H9 (cell line): ENCODE measurements at regions not wholly inside any gene's neighbourhood (a gene's known extent, or its start where the extent isn't known, plus 50 kb on each side); places are given as distances from the start of the nearest gene placed in this dataset.
A peak's percentile ranks its signal among the peaks of the same experiment; 100 is the strongest.

Source experiments
- DNase-seq: peaks from one replicate; pipeline ENCODE4 v3.0.0-alpha.2; 2017
- H2AFZ ChIP-seq: one replicate; pipeline ENCODE4 v1.6.1; 2013; ENCODE audit warnings: mild to moderate bottlenecking, low read length, control low read depth, moderate library complexity
- H2AK5ac ChIP-seq: 2 replicates; pipeline ENCODE4 v1.6.1; 2013; ENCODE audit warnings: low read length, control low read depth, mixed read lengths; ENCODE audit not compliant: insufficient read length
- H2BK120ac ChIP-seq: one replicate; pipeline ENCODE4 v1.6.1; 2013; ENCODE audit warnings: low read depth, mild to moderate bottlenecking, low read length, control low read depth, inconsistent platforms; ENCODE audit not compliant: poor library complexity, severe bottlenecking
- H2BK12ac ChIP-seq: 2 replicates; pipeline ENCODE4 v1.6.1; 2013; ENCODE audit warnings: low read length, control low read depth, mixed read lengths, low read depth; ENCODE audit not compliant: insufficient read length
- H2BK15ac ChIP-seq: 2 replicates; pipeline ENCODE4 v1.6.1; 2013; ENCODE audit warnings: low read depth, low read length, control low read depth
- H2BK20ac ChIP-seq: one replicate; pipeline ENCODE4 v1.6.1; 2013; ENCODE audit warnings: low read depth, mild to moderate bottlenecking, low read length, control low read depth, inconsistent platforms; ENCODE audit not compliant: poor library complexity, severe bottlenecking
- H2BK5ac ChIP-seq: 2 replicates; pipeline ENCODE4 v1.6.1; 2013; ENCODE audit warnings: low read length, control low read depth, mixed read lengths; ENCODE audit not compliant: insufficient read length
- H3K14ac ChIP-seq: 2 replicates; pipeline ENCODE4 v1.6.1; 2013; ENCODE audit warnings: low read length, control low read depth; ENCODE audit not compliant: insufficient read depth
- H3K18ac ChIP-seq: 2 replicates; pipeline ENCODE4 v1.6.1; 2013; ENCODE audit warnings: low read depth, mild to moderate bottlenecking, mixed read lengths, low read length, control low read depth; ENCODE audit not compliant: insufficient read length
- H3K23ac ChIP-seq: 2 replicates; pipeline ENCODE4 v1.6.1; 2013; ENCODE audit warnings: low read length, control low read depth, mixed read lengths, low read depth; ENCODE audit not compliant: insufficient read length
- H3K23me2 ChIP-seq: 2 replicates; pipeline ENCODE4 v1.6.1; 2013; ENCODE audit warnings: low read depth, mild to moderate bottlenecking, mixed read lengths, low read length, control low read depth; ENCODE audit not compliant: insufficient read length, poor library complexity, severe bottlenecking
- H3K27ac ChIP-seq: 2 replicates; pipeline ENCODE4 v1.5.1; 2013; ENCODE audit warnings: low read length, control low read depth, mixed read lengths, low read depth; ENCODE audit not compliant: insufficient read length
- H3K27me3 ChIP-seq: 2 replicates; pipeline ENCODE4 v1.6.1; 2013; ENCODE audit warnings: low read length, control low read depth, inconsistent platforms; ENCODE audit not compliant: insufficient read depth
- H3K4ac ChIP-seq: 2 replicates; pipeline ENCODE4 v1.6.1; 2013; ENCODE audit warnings: low read depth, mild to moderate bottlenecking, control low read depth, inconsistent platforms, low read length, moderate library complexity
- H3K4me1 ChIP-seq: 2 replicates; pipeline ENCODE4 v1.6.1; 2013; ENCODE audit warnings: low read length, control low read depth, inconsistent platforms; ENCODE audit not compliant: insufficient read depth
- H3K4me2 ChIP-seq: 2 replicates; pipeline ENCODE4 v1.6.1; 2013; ENCODE audit warnings: low read length, control low read depth, mixed read lengths; ENCODE audit not compliant: insufficient read length, insufficient read depth
- H3K56ac ChIP-seq: 2 replicates; pipeline ENCODE4 v1.6.1; 2013; ENCODE audit warnings: low read depth, mild to moderate bottlenecking, mixed read lengths, low read length, control low read depth; ENCODE audit not compliant: insufficient read length
- H3K79me1 ChIP-seq: 2 replicates; pipeline ENCODE4 v1.6.1; 2013; ENCODE audit warnings: low read depth, mild to moderate bottlenecking, moderate library complexity, low read length, control low read depth, inconsistent platforms; ENCODE audit not compliant: insufficient read depth, poor library complexity, severe bottlenecking
- H3K79me2 ChIP-seq: 2 replicates; pipeline ENCODE4 v1.6.1; 2013; ENCODE audit warnings: low read length, control low read depth, inconsistent platforms; ENCODE audit not compliant: insufficient read depth
- H3K9ac ChIP-seq: 2 replicates; pipeline ENCODE4 v1.6.1; 2013; ENCODE audit warnings: low read length, control low read depth, mixed read lengths; ENCODE audit not compliant: insufficient read length; ENCODE audit errors: extremely low read depth
- H3K9me3 ChIP-seq: one replicate; pipeline ENCODE4 v1.6.1; 2013; ENCODE audit warnings: low read depth, low read length, inconsistent platforms; ENCODE audit not compliant: control insufficient read depth
- H3T11ph ChIP-seq: one replicate; pipeline ENCODE4 v1.6.1; 2013; ENCODE audit warnings: mild to moderate bottlenecking, low read length, control low read depth, inconsistent platforms
- H4K20me1 ChIP-seq: one replicate; pipeline ENCODE4 v1.6.1; 2013; ENCODE audit not compliant: control insufficient read depth, insufficient read length, insufficient read depth
- H4K5ac ChIP-seq: 2 replicates; pipeline ENCODE4 v1.6.1; 2013; ENCODE audit warnings: low read depth, mild to moderate bottlenecking, mixed read lengths, low read length, control low read depth; ENCODE audit not compliant: insufficient read length
- H4K8ac ChIP-seq: replicated peaks from 2 replicates; pipeline ENCODE4 v1.6.1; 2013; ENCODE audit warnings: low read length, control low read depth, mixed read lengths, low read depth; ENCODE audit not compliant: insufficient read length
- H4K91ac ChIP-seq: 2 replicates; pipeline ENCODE4 v1.6.1; 2013; ENCODE audit warnings: low read depth, mild to moderate bottlenecking, moderate library complexity, mixed read lengths, low read length, control low read depth; ENCODE audit not compliant: insufficient read length
- H3K27ac Mint-ChIP-seq, 3 experiments: 2 replicates in 2 of 3; 3 replicates in 1 of 3; pipeline ENCODE4 v1.8.0; 2020 to 2021; ENCODE audit warnings: mixed read lengths in 3 of 3, mild to moderate bottlenecking in 1 of 3, moderate library complexity in 1 of 3
- H3K27me3 Mint-ChIP-seq: 2 replicates; pipeline ENCODE4 v1.8.0; 2021; ENCODE audit warnings: low read depth, mild to moderate bottlenecking, moderate library complexity, mixed read lengths
- H3K36me3 Mint-ChIP-seq, 3 experiments: 2 replicates in 2 of 3; 3 replicates in 1 of 3; pipeline ENCODE4 v1.8.0; 2020 to 2021; ENCODE audit warnings: low read depth in 3 of 3, mixed read lengths in 3 of 3; ENCODE audit not compliant: insufficient read depth in 1 of 3
- H3K4me1 Mint-ChIP-seq, 2 experiments: 2 replicates each; pipeline ENCODE4 v1.8.0; 2020; ENCODE audit warnings: mixed read lengths in 2 of 2
- H3K4me3 Mint-ChIP-seq, 2 experiments: 2 replicates in 1 of 2; 3 replicates in 1 of 2; pipeline ENCODE4 v1.8.0; 2020 to 2021; ENCODE audit warnings: mild to moderate bottlenecking in 2 of 2, mixed read lengths in 2 of 2, moderate library complexity in 1 of 2
- H3K9me3 Mint-ChIP-seq, 2 experiments: 2 replicates in 1 of 2; 3 replicates in 1 of 2; pipeline ENCODE4 v1.8.0; 2020; ENCODE audit warnings: mild to moderate bottlenecking in 2 of 2, mixed read lengths in 2 of 2, moderate library complexity in 1 of 2
- WGBS: extraction: QIAGEN DNeasy Blood & Tissue Kit; methylation state at CpG from one replicate; pipeline ENCODE4 v1.1.7; 2013; ENCODE audit warnings: missing lambda C conversion rate, low lambda C conversion rate, mixed read lengths; ENCODE audit not compliant: insufficient read length; ENCODE audit errors: extremely low coverage; 5-methylcytosine and 5-hydroxymethylcytosine counted together
- TF ChIP-seq, protein P1 (sequence below): fragments of 200-600 bp; sonication (generic); conservative IDR thresholded peaks from 3 replicates; pipeline ENCODE4 v1.8.0; 2021; ENCODE audit warnings: antibody characterized with exemption, mild to moderate bottlenecking

DNA sequence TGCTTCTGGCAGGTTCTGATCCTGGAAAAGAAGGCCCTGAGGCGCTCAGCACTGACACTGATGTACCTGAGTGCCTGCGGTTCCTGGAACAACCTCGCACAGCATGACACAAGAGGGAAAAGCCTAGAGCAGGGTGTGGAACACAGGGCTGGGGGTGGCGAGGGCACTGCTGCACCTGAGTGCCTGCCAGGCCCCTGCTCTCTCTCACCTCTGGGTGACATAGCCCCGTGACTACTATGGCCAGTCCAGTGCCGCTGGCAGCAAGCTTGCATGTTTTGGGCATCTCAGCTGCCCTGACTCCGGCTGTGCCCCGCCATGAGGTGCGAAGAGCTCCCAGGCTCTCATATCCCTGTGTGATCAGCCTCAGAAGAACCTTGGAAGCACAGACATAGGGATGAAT lies 825.2 kb upstream of the SALL3 start:
- Histone ChIP-seq H2BK120ac (no peak overlapping the region), H3K23ac (no peak overlapping the region), H3K18ac (no peak overlapping the region), H4K5ac (no peak overlapping the region), H3K27me3 (no peaks in the 10 kb centered on the region), H3K56ac (no peak overlapping the region), H4K8ac (no peak overlapping the region), H2AK5ac (no peak overlapping the region), H3K4me1 (peaks cover 7% of the 10 kb centered on the region; the same call in 1 of the 2 replicates), H2AFZ (no peak overlapping the region), H3K79me2 (no peaks in the 10 kb centered on the region), H3K4me2 (no peak overlapping the region), H3K9me3 (no peaks in the 10 kb centered on the region), H2BK12ac (no peak overlapping the region), H3K14ac (no peak overlapping the region), H3K4ac (no peak overlapping the region), H3T11ph (no peak overlapping the region), H2BK5ac (no peak overlapping the region), H3K79me1 (no peaks in the 10 kb centered on the region), H3K27ac (no peak overlapping the region), H3K23me2 (no peaks in the 10 kb centered on the region), H4K20me1 (no peaks in the 10 kb centered on the region), H2BK15ac (no peak overlapping the region), H3K9ac (no peak overlapping the region), H2BK20ac (no peak overlapping the region), H4K91ac (no peak overlapping the region)
- peaks cover 0 to 6% of the 10 kb centered on the region in 2 experiments; a peak in 2 of 5 replicates for H3K9me3 Mint-ChIP-seq
- no peak for DNase-seq
- H3K4me1 Mint-ChIP-seq = peaks cover 15 to 19% of the 10 kb centered on the region in 2 experiments
- no CpG with 5 or more reads among the region's 9 CpGs for WGBS
- H3K36me3 Mint-ChIP-seq = no peaks in the 10 kb centered on the region; a peak in 1 of 7 replicates
- TF ChIP-seq, protein P1, sequence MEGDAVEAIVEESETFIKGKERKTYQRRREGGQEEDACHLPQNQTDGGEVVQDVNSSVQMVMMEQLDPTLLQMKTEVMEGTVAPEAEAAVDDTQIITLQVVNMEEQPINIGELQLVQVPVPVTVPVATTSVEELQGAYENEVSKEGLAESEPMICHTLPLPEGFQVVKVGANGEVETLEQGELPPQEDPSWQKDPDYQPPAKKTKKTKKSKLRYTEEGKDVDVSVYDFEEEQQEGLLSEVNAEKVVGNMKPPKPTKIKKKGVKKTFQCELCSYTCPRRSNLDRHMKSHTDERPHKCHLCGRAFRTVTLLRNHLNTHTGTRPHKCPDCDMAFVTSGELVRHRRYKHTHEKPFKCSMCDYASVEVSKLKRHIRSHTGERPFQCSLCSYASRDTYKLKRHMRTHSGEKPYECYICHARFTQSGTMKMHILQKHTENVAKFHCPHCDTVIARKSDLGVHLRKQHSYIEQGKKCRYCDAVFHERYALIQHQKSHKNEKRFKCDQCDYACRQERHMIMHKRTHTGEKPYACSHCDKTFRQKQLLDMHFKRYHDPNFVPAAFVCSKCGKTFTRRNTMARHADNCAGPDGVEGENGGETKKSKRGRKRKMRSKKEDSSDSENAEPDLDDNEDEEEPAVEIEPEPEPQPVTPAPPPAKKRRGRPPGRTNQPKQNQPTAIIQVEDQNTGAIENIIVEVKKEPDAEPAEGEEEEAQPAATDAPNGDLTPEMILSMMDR = no peak
- no peak overlapping the region for H3K4me3 Mint-ChIP-seq
- peak overlapping the region in 1 of 3 experiments; percentile 31; a peak in 2 of 7 replicates for H3K27ac Mint-ChIP-seq
- H3K27me3 Mint-ChIP-seq = no peaks in the 10 kb centered on the region; the same call in 1 of the 2 replicates
